ENCODE measurements at regions not wholly inside any gene's neighbourhood (a gene's known extent, or its start where the extent isn't known, plus 50 kb on each side); places are given as distances from the start of the nearest gene placed in this dataset.
A peak's percentile ranks its signal among the peaks of the same experiment; 100 is the strongest.

- no peak overlapping the region for H3K4me3 ChIP-seq (ENCODE audit: low read length)
- no peaks in the 10 kb centered on the region for H3K4me1 ChIP-seq (ENCODE audit: control insufficient read depth, insufficient read depth, low read length)
- no peaks in the 10 kb centered on the region for H3K36me3 ChIP-seq (ENCODE audit: control insufficient read depth, insufficient read depth, low read length)
- DNase-seq, result no peak
- 100% methylated on average over 1 of the region's 3 CpGs for WGBS (ENCODE audit: insufficient coverage, low lambda C conversion rate)
- H3K9me3 ChIP-seq (ENCODE audit: control insufficient read depth, low read depth, low read length), result no peaks in the 10 kb centered on the region
- no peaks in the 10 kb centered on the region for H3K27me3 ChIP-seq (ENCODE audit: control insufficient read depth, insufficient read depth, low read length)
- no peak overlapping the region for H3K27ac ChIP-seq (ENCODE audit: low read length)
Observed at GRCh38 chr9:32837551-32838058, 54.3 kb downstream of the TMEM215 start.

- WGBS (ENCODE audit: insufficient coverage, low lambda C conversion rate), result no CpG with 5 or more reads among the region's 7 CpGs
- peak in 1 of 2 donors; percentile 6 for DNase-seq
- no peaks in the 10 kb centered on the region for H3K9me3 ChIP-seq (ENCODE audit: control insufficient read depth, low read depth, low read length)
- H3K27ac ChIP-seq (ENCODE audit: low read length), result no peak overlapping the region
- H3K4me3 ChIP-seq (ENCODE audit: low read length), result no peak overlapping the region
- no peaks in the 10 kb centered on the region for H3K27me3 ChIP-seq (ENCODE audit: control insufficient read depth, insufficient read depth, low read length)
- no peaks in the 10 kb centered on the region for H3K36me3 ChIP-seq (ENCODE audit: control insufficient read depth, insufficient read depth, low read length)
- no peaks in the 10 kb centered on the region for H3K4me1 ChIP-seq (ENCODE audit: control insufficient read depth, insufficient read depth, low read length)
Observed at GRCh38 chr9:32839013-32839885, 55.9 kb downstream of the TMEM215 start.

DNA sequence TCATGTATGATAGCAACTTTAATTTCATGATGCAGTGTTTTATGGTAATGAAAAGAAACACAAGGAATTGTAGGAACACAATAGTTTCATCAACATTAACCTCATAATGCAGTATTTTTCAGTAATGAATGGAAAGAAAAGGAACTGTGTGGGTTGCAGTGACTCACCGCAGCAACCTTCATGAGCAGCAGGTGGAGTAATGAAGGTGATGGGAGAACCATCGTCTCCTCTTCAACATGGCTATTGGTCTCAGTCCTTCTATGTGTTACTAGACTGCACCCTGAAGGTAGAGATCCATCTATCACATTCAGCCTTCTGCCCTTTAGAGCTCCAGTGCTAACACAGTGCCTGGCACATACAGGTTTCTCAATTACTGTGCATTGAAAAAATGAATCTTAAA lies 58.0 kb downstream of the TMEM215 start:
- no peak for DNase-seq
- H3K4me3 ChIP-seq (ENCODE audit: low read length), result no peak overlapping the region
- no CpG with 5 or more reads among the region's 2 CpGs for WGBS (ENCODE audit: insufficient coverage, low lambda C conversion rate)
- no peak overlapping the region for H3K27ac ChIP-seq (ENCODE audit: low read length)
- H3K4me1 ChIP-seq (ENCODE audit: control insufficient read depth, insufficient read depth, low read length), result no peaks in the 10 kb centered on the region
- H3K9me3 ChIP-seq (ENCODE audit: control insufficient read depth, low read depth, low read length), result no peaks in the 10 kb centered on the region
- no peaks in the 10 kb centered on the region for H3K36me3 ChIP-seq (ENCODE audit: control insufficient read depth, insufficient read depth, low read length)
- no peaks in the 10 kb centered on the region for H3K27me3 ChIP-seq (ENCODE audit: control insufficient read depth, insufficient read depth, low read length)

DNA sequence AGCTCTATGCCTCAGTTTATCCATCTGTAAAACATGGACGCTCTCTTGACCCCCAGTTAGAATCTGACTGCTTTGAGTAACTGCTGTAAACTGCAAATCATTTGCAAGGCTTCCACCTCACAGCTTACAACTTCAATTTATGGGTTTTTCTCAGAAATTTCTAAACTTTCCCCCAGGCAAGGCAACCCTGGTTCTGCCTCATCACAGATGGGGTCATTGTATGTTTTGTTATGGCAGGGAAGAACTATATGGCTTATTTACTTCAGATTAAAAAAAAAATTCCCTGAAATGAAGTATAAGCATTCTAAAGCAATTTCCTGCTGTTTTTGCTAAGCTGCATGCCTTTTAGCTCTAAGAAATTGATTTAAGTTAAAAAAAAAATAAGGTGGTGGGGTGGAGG lies 60.0 kb downstream of the TMEM215 start:
- no peaks in the 10 kb centered on the region for H3K4me1 ChIP-seq (ENCODE audit: control insufficient read depth, insufficient read depth, low read length)
- no peaks in the 10 kb centered on the region for H3K36me3 ChIP-seq (ENCODE audit: control insufficient read depth, insufficient read depth, low read length)
- WGBS (ENCODE audit: insufficient coverage, low lambda C conversion rate), result no CpG with 5 or more reads among the region's 1 CpG
- H3K27me3 ChIP-seq (ENCODE audit: control insufficient read depth, insufficient read depth, low read length), result no peaks in the 10 kb centered on the region
- no peak for DNase-seq
- H3K27ac ChIP-seq (ENCODE audit: low read length), result no peak overlapping the region
- no peak overlapping the region for H3K4me3 ChIP-seq (ENCODE audit: low read length)
- no peaks in the 10 kb centered on the region for H3K9me3 ChIP-seq (ENCODE audit: control insufficient read depth, low read depth, low read length)

DNA sequence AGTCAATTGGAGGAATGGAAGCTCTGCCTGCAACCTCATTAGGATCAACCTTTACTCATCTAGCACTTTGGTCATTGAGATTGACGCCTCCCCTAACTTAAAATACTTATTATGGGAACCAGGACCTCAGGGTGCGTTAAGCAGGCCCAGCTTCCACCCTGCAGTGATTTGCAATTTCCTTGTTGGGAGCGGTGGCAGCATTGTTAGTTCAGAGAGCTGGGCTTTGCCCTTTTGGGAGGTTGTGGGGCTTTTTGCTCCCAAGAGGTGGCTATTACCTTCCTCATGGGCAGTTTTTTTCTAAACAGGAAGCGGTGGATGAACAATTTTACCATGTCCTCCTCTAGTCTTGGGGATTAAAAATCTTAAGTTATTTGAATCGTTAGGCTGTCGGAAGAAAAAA lies 60.9 kb downstream of the TMEM215 start:
- no peaks in the 10 kb centered on the region for H3K9me3 ChIP-seq (ENCODE audit: control insufficient read depth, low read depth, low read length)
- no peaks in the 10 kb centered on the region for H3K36me3 ChIP-seq (ENCODE audit: control insufficient read depth, insufficient read depth, low read length)
- H3K27ac ChIP-seq (ENCODE audit: low read length), result no peak overlapping the region
- DNase-seq, result no peak
- 86% methylated on average over 2 of the region's 6 CpGs for WGBS (ENCODE audit: insufficient coverage, low lambda C conversion rate)
- H3K4me3 ChIP-seq (ENCODE audit: low read length), result no peak overlapping the region
- no peaks in the 10 kb centered on the region for H3K4me1 ChIP-seq (ENCODE audit: control insufficient read depth, insufficient read depth, low read length)
- H3K27me3 ChIP-seq (ENCODE audit: control insufficient read depth, insufficient read depth, low read length), result no peaks in the 10 kb centered on the region

DNA sequence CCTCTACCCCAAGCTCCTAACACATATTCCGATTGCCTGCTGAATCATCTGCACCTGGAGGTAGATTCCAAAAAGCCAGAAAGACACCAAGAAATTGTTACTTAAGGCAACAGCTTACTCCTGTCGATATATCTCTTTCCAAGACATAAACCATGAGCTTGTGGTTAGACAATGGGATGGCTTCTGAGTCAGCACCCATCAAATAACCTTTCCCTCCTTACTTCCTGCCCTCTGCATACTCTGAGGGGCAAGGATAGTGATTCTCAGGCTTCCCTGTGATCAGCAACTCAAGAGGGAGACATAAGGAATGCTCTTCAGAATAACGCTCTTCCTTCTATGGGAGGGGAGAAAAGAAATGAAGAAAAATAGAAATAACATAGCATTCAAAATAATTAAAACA lies 70.9 kb downstream of the TMEM215 start:
- no peaks in the 10 kb centered on the region for H3K9me3 ChIP-seq (ENCODE audit: control insufficient read depth, low read depth, low read length)
- no peaks in the 10 kb centered on the region for H3K27me3 ChIP-seq (ENCODE audit: control insufficient read depth, insufficient read depth, low read length)
- no peak overlapping the region for H3K27ac ChIP-seq (ENCODE audit: low read length)
- H3K4me1 ChIP-seq (ENCODE audit: control insufficient read depth, insufficient read depth, low read length), result no peaks in the 10 kb centered on the region
- H3K36me3 ChIP-seq (ENCODE audit: control insufficient read depth, insufficient read depth, low read length), result no peaks in the 10 kb centered on the region
- DNase-seq, result no peak
- no peak overlapping the region for H3K4me3 ChIP-seq (ENCODE audit: low read length)
- WGBS (ENCODE audit: insufficient coverage, low lambda C conversion rate), result 89% methylated on average over 1 of the region's 3 CpGs

- no peaks in the 10 kb centered on the region for H3K36me3 ChIP-seq (ENCODE audit: control insufficient read depth, insufficient read depth, low read length)
- no peaks in the 10 kb centered on the region for H3K27me3 ChIP-seq (ENCODE audit: control insufficient read depth, insufficient read depth, low read length)
- DNase-seq, result no peak
- H3K4me3 ChIP-seq (ENCODE audit: low read length), result no peak overlapping the region
- no CpG with 5 or more reads among the region's 5 CpGs for WGBS (ENCODE audit: insufficient coverage, low lambda C conversion rate)
- H3K27ac ChIP-seq (ENCODE audit: low read length), result no peak overlapping the region
- H3K4me1 ChIP-seq (ENCODE audit: control insufficient read depth, insufficient read depth, low read length), result no peaks in the 10 kb centered on the region
- no peaks in the 10 kb centered on the region for H3K9me3 ChIP-seq (ENCODE audit: control insufficient read depth, low read depth, low read length)
Observed at GRCh38 chr9:32855752-32856151, 72.4 kb downstream of the TMEM215 start.

GRCh38 chr9:32863291-32863690 lies 80.0 kb downstream of the TMEM215 start:
- H3K27me3 ChIP-seq (ENCODE audit: control insufficient read depth, insufficient read depth, low read length), result no peaks in the 10 kb centered on the region
- no peak overlapping the region for H3K4me3 ChIP-seq (ENCODE audit: low read length)
- DNase-seq, result no peak
- 66% methylated on average over 3 of the region's 5 CpGs for WGBS (ENCODE audit: insufficient coverage, low lambda C conversion rate)
- H3K36me3 ChIP-seq (ENCODE audit: control insufficient read depth, insufficient read depth, low read length), result no peaks in the 10 kb centered on the region
- no peaks in the 10 kb centered on the region for H3K4me1 ChIP-seq (ENCODE audit: control insufficient read depth, insufficient read depth, low read length)
- H3K27ac ChIP-seq (ENCODE audit: low read length), result no peak overlapping the region
- H3K9me3 ChIP-seq (ENCODE audit: control insufficient read depth, low read depth, low read length), result no peaks in the 10 kb centered on the region

DNA sequence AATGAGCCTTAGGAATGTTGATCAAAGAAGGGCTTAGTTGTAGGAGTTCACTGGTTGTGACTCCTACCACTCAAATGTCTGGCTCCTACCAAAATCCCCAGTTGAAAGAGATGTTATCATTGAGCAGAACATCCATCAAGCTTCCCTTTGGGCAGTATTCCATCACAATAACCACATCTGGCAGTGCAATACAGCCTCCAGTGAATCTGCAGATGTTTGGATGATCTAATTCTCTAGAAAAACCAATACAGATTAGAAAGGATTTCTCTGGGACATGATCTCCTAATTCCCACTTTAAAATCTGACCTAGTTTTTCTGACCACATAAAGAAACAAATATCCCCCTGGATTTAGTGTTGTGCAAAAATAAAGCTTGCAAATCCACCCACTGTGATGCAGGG lies 81.6 kb downstream of the TMEM215 start:
- no peaks in the 10 kb centered on the region for H3K27me3 ChIP-seq (ENCODE audit: control insufficient read depth, insufficient read depth, low read length)
- no peak overlapping the region for H3K4me3 ChIP-seq (ENCODE audit: low read length)
- no peak for DNase-seq
- no peak overlapping the region for H3K27ac ChIP-seq (ENCODE audit: low read length)
- H3K4me1 ChIP-seq (ENCODE audit: control insufficient read depth, insufficient read depth, low read length), result no peaks in the 10 kb centered on the region
- no peaks in the 10 kb centered on the region for H3K9me3 ChIP-seq (ENCODE audit: control insufficient read depth, low read depth, low read length)
- H3K36me3 ChIP-seq (ENCODE audit: control insufficient read depth, insufficient read depth, low read length), result no peaks in the 10 kb centered on the region

GRCh38 chr9:32866273-32866672 lies 82.9 kb downstream of the TMEM215 start:
- Histone ChIP-seq H3K27ac (ENCODE audit: low read length) (no peak overlapping the region), H3K36me3 (ENCODE audit: control insufficient read depth, insufficient read depth, low read length) (no peaks in the 10 kb centered on the region), H3K4me1 (ENCODE audit: control insufficient read depth, insufficient read depth, low read length) (no peaks in the 10 kb centered on the region), H3K4me3 (ENCODE audit: low read length) (no peak overlapping the region), H3K9me3 (ENCODE audit: control insufficient read depth, low read depth, low read length) (no peaks in the 10 kb centered on the region), H3K27me3 (ENCODE audit: control insufficient read depth, insufficient read depth, low read length) (no peaks in the 10 kb centered on the region)
- WGBS (ENCODE audit: insufficient coverage, low lambda C conversion rate), result no CpG with 5 or more reads among the region's 4 CpGs
- DNase-seq, result no peak

GRCh38 chr9:32867026-32867425 lies 83.7 kb downstream of the TMEM215 start:
- 80% methylated on average over 1 of the region's 2 CpGs for WGBS (ENCODE audit: insufficient coverage, low lambda C conversion rate)
- DNase-seq, result no peak
- H3K9me3 ChIP-seq (ENCODE audit: control insufficient read depth, low read depth, low read length), result no peaks in the 10 kb centered on the region
- H3K27ac ChIP-seq (ENCODE audit: low read length), result no peak overlapping the region
- H3K4me1 ChIP-seq (ENCODE audit: control insufficient read depth, insufficient read depth, low read length), result no peaks in the 10 kb centered on the region
- no peak overlapping the region for H3K4me3 ChIP-seq (ENCODE audit: low read length)
- H3K27me3 ChIP-seq (ENCODE audit: control insufficient read depth, insufficient read depth, low read length), result no peaks in the 10 kb centered on the region
- no peaks in the 10 kb centered on the region for H3K36me3 ChIP-seq (ENCODE audit: control insufficient read depth, insufficient read depth, low read length)

Data from large intestine (tissue), 3 donors.